KMS-11 (cell line): ENCODE measurements at regions not wholly inside any gene's neighbourhood (a gene's known extent, or its start where the extent isn't known, plus 50 kb on each side); places are given as distances from the start of the nearest gene placed in this dataset.

Experiments used
- H2AFZ ChIP-seq: fragments of 200-600 bp; sonication (generic); 2 replicates; pipeline ENCODE4 v1.6.1; 2016; ENCODE audit warnings: antibody characterized with exemption, mixed run types, low read depth
- H3K27ac ChIP-seq: fragments of 200-600 bp; sonication (generic); 2 replicates; pipeline ENCODE4 v1.6.1; 2016; ENCODE audit warnings: mild to moderate bottlenecking, mixed run types
- H3K27me3 ChIP-seq: fragments of 200-600 bp; sonication (generic); 2 replicates; pipeline ENCODE4 v1.6.1; 2017; ENCODE audit warnings: mild to moderate bottlenecking, low read depth, mixed run types, moderate library complexity; ENCODE audit not compliant: insufficient read depth
- H3K36me3 ChIP-seq: fragments of 200-600 bp; sonication (generic); 2 replicates; pipeline ENCODE4 v1.6.1; 2017; ENCODE audit warnings: mild to moderate bottlenecking, mixed run types; ENCODE audit not compliant: insufficient read depth
- H3K4me1 ChIP-seq: fragments of 200-600 bp; sonication (generic); 2 replicates; pipeline ENCODE4 v1.6.1; 2016; ENCODE audit warnings: mild to moderate bottlenecking, low read depth, mixed run types; ENCODE audit not compliant: poor library complexity, severe bottlenecking
- H3K4me2 ChIP-seq: fragments of 200-600 bp; sonication (generic); 2 replicates; pipeline ENCODE4 v1.7.0; 2016; ENCODE audit warnings: mild to moderate bottlenecking, mixed run types
- H3K4me3 ChIP-seq: fragments of 200-600 bp; sonication (generic); IDR thresholded peaks from 2 replicates; pipeline ENCODE4 v1.6.1; 2017; ENCODE audit warnings: low read depth, low read length, mixed read lengths; ENCODE audit not compliant: insufficient read depth
- H3K79me2 ChIP-seq: fragments of 200-600 bp; sonication (generic); 2 replicates; pipeline ENCODE4 v1.6.1; 2016; ENCODE audit warnings: low read depth, mixed run types; ENCODE audit not compliant: insufficient read depth
- H3K9ac ChIP-seq: fragments of 200-600 bp; sonication (generic); 2 replicates; pipeline ENCODE4 v1.6.1; 2016; ENCODE audit warnings: mild to moderate bottlenecking, mixed run types
- H4K20me1 ChIP-seq: fragments of 200-600 bp; sonication (generic); 2 replicates; pipeline ENCODE4 v1.6.1; 2016; ENCODE audit warnings: mild to moderate bottlenecking, mixed run types; ENCODE audit not compliant: insufficient read depth
- CTCF ChIP-seq: fragments of 200-600 bp; sonication (generic); conservative IDR thresholded peaks from 2 replicates; pipeline ENCODE4 v1.6.1; 2017; ENCODE audit warnings: low read depth, mild to moderate bottlenecking, antibody characterized with exemption, low read length, moderate library complexity, mixed read lengths

- Histone ChIP-seq H4K20me1 (no peaks in the 10 kb centered on the region), H3K36me3 (no peaks in the 10 kb centered on the region), H3K27ac (no peak overlapping the region), H3K4me3 (no peak overlapping the region), H3K9ac (no peak overlapping the region), H3K4me2 (no peak overlapping the region), H3K4me1 (no peaks in the 10 kb centered on the region), H3K27me3 (no peaks in the 10 kb centered on the region), H3K79me2 (no peaks in the 10 kb centered on the region), H2AFZ (no peak overlapping the region)
- TF ChIP-seq CTCF = no peak
Observed at GRCh38 chr10:3945026-3945425, 160.0 kb upstream of the KLF6 start.

- Histone ChIP-seq H3K27me3 (no peaks in the 10 kb centered on the region), H3K36me3 (no peaks in the 10 kb centered on the region), H3K4me1 (no peaks in the 10 kb centered on the region), H3K9ac (no peak overlapping the region), H3K4me2 (no peak overlapping the region), H2AFZ (no peak overlapping the region), H4K20me1 (no peaks in the 10 kb centered on the region), H3K27ac (no peak overlapping the region), H3K79me2 (no peaks in the 10 kb centered on the region), H3K4me3 (no peak overlapping the region)
- TF ChIP-seq CTCF = no peak
Observed at GRCh38 chr10:3944591-3944990, 159.6 kb upstream of the KLF6 start.

- Histone ChIP-seq H3K4me1 (no peaks in the 10 kb centered on the region), H4K20me1 (no peaks in the 10 kb centered on the region), H3K4me2 (no peak overlapping the region), H3K27ac (no peak overlapping the region), H3K27me3 (no peaks in the 10 kb centered on the region), H2AFZ (no peak overlapping the region), H3K36me3 (no peaks in the 10 kb centered on the region), H3K9ac (no peak overlapping the region), H3K79me2 (no peaks in the 10 kb centered on the region), H3K4me3 (no peak overlapping the region)
- TF ChIP-seq CTCF = no peak
Observed at GRCh38 chr10:3943695-3944257, 158.8 kb upstream of the KLF6 start.

- H3K4me3 ChIP-seq = no peak overlapping the region
- no peaks in the 10 kb centered on the region for H3K27me3 ChIP-seq
- H2AFZ ChIP-seq = no peak overlapping the region
- H4K20me1 ChIP-seq = no peaks in the 10 kb centered on the region
- no peaks in the 10 kb centered on the region for H3K36me3 ChIP-seq
- H3K4me2 ChIP-seq = no peak overlapping the region
- no peak overlapping the region for H3K9ac ChIP-seq
- no peak overlapping the region for H3K27ac ChIP-seq
- H3K4me1 ChIP-seq = no peaks in the 10 kb centered on the region
- TF ChIP-seq CTCF = no peak
- H3K79me2 ChIP-seq = no peaks in the 10 kb centered on the region
Observed at GRCh38 chr10:3942937-3943489, 158.0 kb upstream of the KLF6 start.
